HTR-8/SVneo (cell line): ENCODE measurements at regions not wholly inside any gene's neighbourhood (a gene's known extent, or its start where the extent isn't known, plus 50 kb on each side); places are given as distances from the start of the nearest gene placed in this dataset.

Source experiments
- DNase-seq: peaks from one replicate; pipeline ENCODE4 v3.0.0; 2011; ENCODE audit warnings: low spot score, mixed read lengths; ENCODE audit not compliant: insufficient read length
- FAIRE-seq: peaks from 2 replicates; lab custom pipeline; 2011; peaks lifted over from hg19 to GRCh38; lab: Jason Lieb, UNC

- DNase-seq, result no peak
- FAIRE-seq, result no peak
Measured at GRCh38 chr1:17903386-17903785, 148.3 kb downstream of the ACTL8 start.

- FAIRE-seq, result no peak
- DNase-seq, result no peak
Measured at GRCh38 chr1:17904290-17904689, 149.2 kb downstream of the ACTL8 start.

- DNase-seq (no peak), FAIRE-seq (no peak)
Measured at GRCh38 chr1:17907999-17908398, 152.9 kb downstream of the ACTL8 start.

- FAIRE-seq (no peak), DNase-seq (no peak)
Measured at GRCh38 chr1:17908945-17909344, 153.8 kb downstream of the ACTL8 start.

GRCh38 chr1:17909634-17910033 lies 154.5 kb downstream of the ACTL8 start:
- DNase-seq (peak; percentile 21), FAIRE-seq (no peak)

GRCh38 chr1:17911791-17912190 lies 156.7 kb downstream of the ACTL8 start:
- DNase-seq (no peak), FAIRE-seq (no peak)

- DNase-seq, result no peak
- no peak for FAIRE-seq
Measured at GRCh38 chr1:17912491-17912890, 157.4 kb downstream of the ACTL8 start.

- DNase-seq, result no peak
Measured at GRCh38 chr1:17913326-17914115, 158.4 kb downstream of the ACTL8 start.

GRCh38 chr1:17914131-17914530 lies 159.0 kb downstream of the ACTL8 start:
- FAIRE-seq (no peak), DNase-seq (no peak)

More at GRCh38 chr1:17913326-17914115, 158.4 kb downstream of the ACTL8 start:
- FAIRE-seq, result no peak

- no peak for FAIRE-seq
- DNase-seq, result no peak
Measured at GRCh38 chr1:17914987-17915386, 159.9 kb downstream of the ACTL8 start.

- no peak for DNase-seq
- no peak for FAIRE-seq
Measured at GRCh38 chr1:17915511-17916197, 160.5 kb downstream of the ACTL8 start.

- FAIRE-seq, result no peak
- DNase-seq, result no peak
Measured at GRCh38 chr1:17916702-17917101, 161.6 kb downstream of the ACTL8 start.

- FAIRE-seq (no peak), DNase-seq (peak; percentile 34)
Measured at GRCh38 chr1:17919525-17920439, 164.6 kb downstream of the ACTL8 start.

GRCh38 chr1:17920881-17921640 lies 165.9 kb downstream of the ACTL8 start:
- no peak for FAIRE-seq
- DNase-seq, result no peak

- FAIRE-seq, result no peak
- peak; percentile 53 for DNase-seq
Measured at GRCh38 chr1:17922833-17923232, 167.7 kb downstream of the ACTL8 start.

- DNase-seq (no peak), FAIRE-seq (no peak)
Measured at GRCh38 chr1:17923666-17924065, 168.5 kb downstream of the ACTL8 start.

GRCh38 chr1:17924578-17924977 lies 169.4 kb downstream of the ACTL8 start:
- no peak for DNase-seq
- no peak for FAIRE-seq

- FAIRE-seq, result no peak
Measured at GRCh38 chr1:17925290-17926237, 170.4 kb downstream of the ACTL8 start.

GRCh38 chr1:17926906-17927305 lies 171.8 kb downstream of the ACTL8 start:
- FAIRE-seq, result no peak
- no peak for DNase-seq

More at GRCh38 chr1:17925290-17926237, 170.4 kb downstream of the ACTL8 start:
- DNase-seq, result no peak
